Stomach (tissue), 4 donors: ENCODE measurements at regions not wholly inside any gene's neighbourhood (a gene's known extent, or its start where the extent isn't known, plus 50 kb on each side); places are given as distances from the start of the nearest gene placed in this dataset.

ENCODE experiments used
- CTCF ChIP-seq, 7 experiments: fragments of 450-650 bp in 4 of 7; fragments of 200-600 bp in 3 of 7; sonication (generic) in 3 of 7; IDR thresholded peaks; one replicate each; pipeline ENCODE4 v1.5.1; 2016 to 2019; ENCODE audit warnings: antibody characterized with exemption in 7 of 7, control low read depth in 2 of 7, mild to moderate bottlenecking in 1 of 7
- POLR2A ChIP-seq, 4 donors: fragments of 450-650 bp; IDR thresholded peaks; one replicate each; pipeline ENCODE4 v1.6.1; 2016; ENCODE audit warnings: antibody characterized with exemption in 4 of 4, control low read depth in 2 of 4, mild to moderate bottlenecking in 1 of 4, moderate library complexity in 1 of 4
- POLR2AphosphoS5 ChIP-seq, 3 donors: sonication (generic); formaldehyde crosslinking; IDR thresholded peaks; one replicate each; pipeline ENCODE4 v1.6.1; 2016; ENCODE audit warnings: antibody characterized with exemption in 3 of 3

- TF ChIP-seq POLR2AphosphoS5 (IDR thresholded peaks at IDR 0.05) (no peak), POLR2A (IDR thresholded peaks at IDR 0.05) (no peak), CTCF (IDR thresholded peaks at IDR 0.05) (no peak)
These were observed 558.3 kb upstream of the TPK1 start for GRCh38 chr7:145394126-145394525.
